ENCODE measurements at regions not wholly inside any gene's neighbourhood (a gene's known extent, or its start where the extent isn't known, plus 50 kb on each side); places are given as distances from the start of the nearest gene placed in this dataset.
"Not testable (repeated sequence)": the region's sequence is repeated elsewhere in the genome, so short reads cannot be mapped to it uniquely, and the experiment has no call there.

- Mint-ChIP-seq H3K4me3 (no peak overlapping the region), H3K4me1 (ENCODE audit: low read depth) (no peaks in the 10 kb centered on the region), H3K27me3 (ENCODE audit: low read depth) (no peaks in the 10 kb centered on the region), H3K27ac (no peak overlapping the region), H3K36me3 (ENCODE audit: insufficient read depth in 2 of 2) (peaks cover 10 to 12% of the 10 kb centered on the region in 2 donors), H3K9me3 (peaks cover 7 to 10% of the 10 kb centered on the region in 2 donors)
- no peak for ATAC-seq (replicated peaks in 1 of 2)
- no peak for DNase-seq
These were observed 85.9 kb downstream of the ASMT start for GRCh38 chrX:1700757-1701156.

GRCh38 chrX:1701396-1701901 lies 86.6 kb downstream of the ASMT start:
- not testable (repeated sequence) for H3K9me3 Mint-ChIP-seq; DNase-seq; H3K4me3 Mint-ChIP-seq; H3K4me1 Mint-ChIP-seq (ENCODE audit: low read depth); ATAC-seq (replicated peaks in 1 of 2); H3K27me3 Mint-ChIP-seq (ENCODE audit: low read depth); H3K27ac Mint-ChIP-seq; H3K36me3 Mint-ChIP-seq (ENCODE audit: insufficient read depth in 2 of 2)

DNA sequence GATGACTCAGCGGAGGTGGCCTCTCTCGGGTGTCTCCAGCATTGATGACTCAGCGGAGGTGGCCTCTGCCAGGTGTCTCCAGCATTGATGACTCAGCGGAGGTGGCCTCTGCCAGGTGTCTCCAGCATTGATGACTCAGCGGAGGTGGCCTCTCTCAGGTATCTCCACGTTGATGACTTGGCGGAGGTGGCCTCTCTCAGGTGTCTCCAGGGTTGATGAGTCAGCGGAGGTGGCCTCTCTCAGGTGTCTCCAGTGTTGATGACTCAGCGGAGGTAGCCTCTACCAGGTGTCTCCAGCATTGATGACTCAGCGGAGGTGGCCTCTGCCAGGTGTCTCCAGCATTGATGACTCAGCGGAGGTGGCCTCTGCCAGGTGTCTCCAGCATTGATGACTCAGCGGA lies 87.3 kb downstream of the ASMT start:
- H3K36me3 Mint-ChIP-seq (ENCODE audit: insufficient read depth in 2 of 2); H3K27me3 Mint-ChIP-seq (ENCODE audit: low read depth); H3K9me3 Mint-ChIP-seq; DNase-seq; H3K4me3 Mint-ChIP-seq; ATAC-seq (replicated peaks in 1 of 2); H3K4me1 Mint-ChIP-seq (ENCODE audit: low read depth); H3K27ac Mint-ChIP-seq: not testable (repeated sequence)

DNA sequence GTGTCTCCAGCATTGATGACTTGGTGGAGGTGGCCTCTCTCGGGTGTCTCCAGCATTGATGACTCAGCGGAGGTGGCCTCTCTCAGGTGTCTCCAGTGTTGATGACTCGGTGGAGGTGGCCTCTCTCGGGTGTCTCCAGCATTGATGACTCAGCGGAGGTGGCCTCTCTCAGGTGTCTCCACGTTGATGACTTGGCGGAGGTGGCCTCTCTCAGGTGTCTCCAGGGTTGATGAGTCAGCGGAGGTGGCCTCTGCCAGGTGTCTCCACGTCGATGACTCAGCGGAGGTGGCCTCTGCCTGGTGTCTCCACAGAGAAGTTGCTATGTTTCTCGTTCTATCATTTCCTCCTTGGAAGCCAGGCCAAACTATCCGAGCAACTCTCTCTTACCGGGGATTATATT lies 87.7 kb downstream of the ASMT start:
- H3K4me1 Mint-ChIP-seq (ENCODE audit: low read depth); DNase-seq; H3K4me3 Mint-ChIP-seq; H3K9me3 Mint-ChIP-seq; H3K36me3 Mint-ChIP-seq (ENCODE audit: insufficient read depth in 2 of 2); ATAC-seq (replicated peaks in 1 of 2); H3K27ac Mint-ChIP-seq; H3K27me3 Mint-ChIP-seq (ENCODE audit: low read depth): not testable (repeated sequence)

DNA sequence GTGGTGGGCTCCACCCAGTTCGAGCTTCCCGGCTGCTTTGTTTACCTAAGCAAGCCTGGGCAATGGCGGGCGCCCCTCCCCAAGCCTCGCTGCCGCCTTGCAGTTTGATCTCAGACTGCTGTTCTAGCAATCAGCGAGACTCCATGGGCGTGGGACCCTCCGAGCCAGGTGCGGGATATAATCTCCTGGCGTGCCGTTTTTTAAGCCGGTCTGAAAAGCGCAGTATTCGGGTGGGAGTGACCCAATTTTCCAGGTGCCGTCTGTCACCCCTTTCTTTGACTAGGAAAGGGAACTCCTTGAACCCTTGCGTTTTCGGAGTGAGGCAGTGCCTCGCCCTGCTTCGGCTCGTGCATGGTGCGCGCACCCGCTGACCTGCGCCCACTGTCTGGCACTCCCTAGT lies 94.4 kb downstream of the ASMT start:
- H3K27me3 Mint-ChIP-seq (ENCODE audit: low read depth); H3K27ac Mint-ChIP-seq; H3K9me3 Mint-ChIP-seq; H3K36me3 Mint-ChIP-seq (ENCODE audit: insufficient read depth in 2 of 2); ATAC-seq (replicated peaks in 1 of 2); H3K4me1 Mint-ChIP-seq (ENCODE audit: low read depth); DNase-seq; H3K4me3 Mint-ChIP-seq: not testable (repeated sequence)

DNA sequence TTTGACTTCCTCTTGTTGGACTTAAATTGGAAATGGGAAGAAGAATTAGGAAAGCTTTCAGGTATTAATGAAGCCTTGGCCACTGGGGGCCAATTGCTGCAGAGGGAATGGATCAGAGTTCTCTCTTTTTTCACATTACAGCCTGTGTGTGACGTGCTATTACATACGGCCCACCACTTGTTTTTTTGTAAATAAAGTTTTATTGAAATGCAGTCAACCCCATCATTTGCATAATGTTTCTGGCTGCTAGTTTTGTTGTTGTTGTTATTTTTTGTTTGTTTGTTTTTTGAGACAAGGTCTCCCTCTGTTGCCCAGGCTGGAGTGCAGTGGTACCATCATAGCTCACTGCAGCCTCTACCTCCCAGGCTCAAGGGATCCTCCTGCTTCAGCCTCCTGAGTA lies 98.4 kb downstream of the ASMT start:
- Mint-ChIP-seq H3K27ac (no peak overlapping the region), H3K4me1 (ENCODE audit: low read depth) (no peaks in the 10 kb centered on the region), H3K4me3 (no peak overlapping the region), H3K27me3 (ENCODE audit: low read depth) (no peaks in the 10 kb centered on the region), H3K36me3 (ENCODE audit: insufficient read depth in 2 of 2) (peaks cover 3% of the 10 kb centered on the region in 2 donors), H3K9me3 (no peaks in the 10 kb centered on the region)
- DNase-seq (no peak), ATAC-seq (replicated peaks in 1 of 2) (no peak)

GRCh38 chrX:1717373-1717772 lies 102.5 kb downstream of the ASMT start:
- Mint-ChIP-seq H3K27me3 (ENCODE audit: low read depth) (no peaks in the 10 kb centered on the region), H3K27ac (no peak overlapping the region), H3K36me3 (ENCODE audit: insufficient read depth in 2 of 2) (peaks cover 0 to 8% of the 10 kb centered on the region in 2 donors), H3K9me3 (peaks cover 0 to 2% of the 10 kb centered on the region in 2 donors), H3K4me3 (no peak overlapping the region), H3K4me1 (ENCODE audit: low read depth) (no peaks in the 10 kb centered on the region)
- ATAC-seq (replicated peaks in 1 of 2) (no peak), DNase-seq (no peak)

DNA sequence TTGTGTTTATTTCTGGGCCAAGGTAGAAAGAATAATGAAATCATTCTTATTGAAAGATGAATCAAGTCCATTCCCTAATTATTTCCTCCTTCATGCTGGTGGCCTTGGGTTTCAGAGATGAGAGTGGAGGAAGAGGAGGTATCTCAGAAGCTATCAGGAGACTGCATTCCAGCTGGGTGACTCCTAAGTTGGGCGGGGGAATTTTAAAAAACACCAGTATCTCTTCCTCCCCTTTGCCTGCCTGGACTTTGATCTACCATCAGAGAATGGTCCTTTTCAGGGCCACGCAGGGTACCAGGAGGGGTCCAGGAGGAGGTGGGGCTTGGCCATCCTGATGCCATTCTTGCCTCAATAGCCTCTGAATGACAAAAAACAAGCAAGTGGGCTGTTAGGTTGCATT lies 104.4 kb downstream of the ASMT start:
- no peak overlapping the region for H3K4me3 Mint-ChIP-seq
- H3K4me1 Mint-ChIP-seq (ENCODE audit: low read depth), result no peaks in the 10 kb centered on the region
- peaks cover 0 to 2% of the 10 kb centered on the region in 2 donors for H3K9me3 Mint-ChIP-seq
- no peak for DNase-seq
- peaks cover 0 to 5% of the 10 kb centered on the region in 2 donors for H3K36me3 Mint-ChIP-seq (ENCODE audit: insufficient read depth in 2 of 2)
- no peaks in the 10 kb centered on the region for H3K27me3 Mint-ChIP-seq (ENCODE audit: low read depth)
- no peak for ATAC-seq (replicated peaks in 1 of 2)
- H3K27ac Mint-ChIP-seq, result no peak overlapping the region

DNA sequence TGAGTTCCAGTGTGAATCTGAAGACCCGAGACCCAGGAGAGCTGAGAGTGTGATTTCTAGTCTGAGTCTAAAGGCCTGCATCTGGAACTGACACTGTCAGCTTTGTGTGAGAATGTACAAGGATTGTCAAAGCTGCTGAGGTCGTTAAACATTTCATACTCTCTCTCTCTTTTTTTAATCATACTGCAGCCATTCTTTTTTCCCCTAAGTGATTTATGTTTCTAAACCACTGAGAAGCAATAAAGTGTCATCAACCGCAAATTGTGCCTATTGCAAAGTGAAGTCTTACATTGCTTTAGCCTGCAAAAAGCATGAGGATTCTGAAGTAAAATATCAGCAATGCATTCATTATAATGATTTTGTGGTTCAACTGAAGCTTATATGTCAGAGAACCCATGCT lies 106.0 kb downstream of the ASMT start:
- no peak overlapping the region for H3K27ac Mint-ChIP-seq
- peaks cover 0 to 5% of the 10 kb centered on the region in 2 donors for H3K36me3 Mint-ChIP-seq (ENCODE audit: insufficient read depth in 2 of 2)
- no peaks in the 10 kb centered on the region for H3K4me1 Mint-ChIP-seq (ENCODE audit: low read depth)
- peaks cover 0 to 2% of the 10 kb centered on the region in 2 donors for H3K9me3 Mint-ChIP-seq
- DNase-seq (no peak), ATAC-seq (replicated peaks in 1 of 2) (no peak)
- no peaks in the 10 kb centered on the region for H3K27me3 Mint-ChIP-seq (ENCODE audit: low read depth)
- no peak overlapping the region for H3K4me3 Mint-ChIP-seq

GRCh38 chrX:1725472-1725871 lies 110.6 kb downstream of the ASMT start:
- Mint-ChIP-seq H3K36me3 (ENCODE audit: insufficient read depth in 2 of 2) (peaks cover 0 to 9% of the 10 kb centered on the region in 2 donors), H3K27ac (no peak overlapping the region), H3K27me3 (ENCODE audit: low read depth) (no peaks in the 10 kb centered on the region), H3K4me3 (no peak overlapping the region), H3K9me3 (peaks cover 0 to 5% of the 10 kb centered on the region in 2 donors), H3K4me1 (ENCODE audit: low read depth) (no peaks in the 10 kb centered on the region)
- no peak for DNase-seq
- no peak for ATAC-seq (replicated peaks in 1 of 2)

GRCh38 chrX:1727531-1728027 lies 112.7 kb downstream of the ASMT start:
- Mint-ChIP-seq H3K27ac (no peak overlapping the region), H3K9me3 (peaks cover 0 to 3% of the 10 kb centered on the region in 2 donors), H3K4me1 (ENCODE audit: low read depth) (no peaks in the 10 kb centered on the region), H3K27me3 (ENCODE audit: low read depth) (no peaks in the 10 kb centered on the region), H3K36me3 (ENCODE audit: insufficient read depth in 2 of 2) (peaks cover 0 to 6% of the 10 kb centered on the region in 2 donors), H3K4me3 (no peak overlapping the region)
- no peak for DNase-seq
- no peak for ATAC-seq (replicated peaks in 1 of 2)

DNA sequence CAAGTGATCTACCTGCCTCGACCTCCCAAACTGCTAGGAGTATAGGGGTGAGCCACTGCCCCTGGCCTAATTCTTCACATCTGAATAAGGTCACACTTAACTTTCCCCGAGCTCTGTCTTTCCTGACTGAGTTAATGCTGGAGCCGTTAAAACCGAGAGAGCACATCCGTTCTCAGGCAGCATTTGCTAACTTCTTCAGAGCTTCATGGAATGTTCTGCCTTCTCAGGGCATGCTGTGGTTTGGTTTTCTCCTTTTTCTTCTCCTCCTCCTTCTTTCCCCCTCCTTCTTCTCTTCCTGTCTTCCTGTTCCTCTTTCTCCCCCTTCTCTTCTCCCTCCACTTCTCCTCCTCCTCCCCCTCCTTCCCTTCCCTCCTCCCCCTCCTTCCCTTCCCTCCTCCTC lies 119.9 kb downstream of the ASMT start:
- Mint-ChIP-seq H3K27me3 (ENCODE audit: low read depth) (no peaks in the 10 kb centered on the region), H3K4me1 (ENCODE audit: low read depth) (no peaks in the 10 kb centered on the region), H3K27ac (no peak overlapping the region), H3K36me3 (ENCODE audit: insufficient read depth in 2 of 2) (peaks cover 1 to 2% of the 10 kb centered on the region in 2 donors), H3K9me3 (peaks cover 0 to 1% of the 10 kb centered on the region in 2 donors), H3K4me3 (no peak overlapping the region)
- DNase-seq, result no peak
- no peak for ATAC-seq (replicated peaks in 1 of 2)

GRCh38 chrX:1741816-1742394 lies 127.0 kb downstream of the ASMT start:
- ATAC-seq (replicated peaks in 1 of 2), result no peak
- Mint-ChIP-seq H3K27ac (no peak overlapping the region), H3K4me3 (no peak overlapping the region), H3K27me3 (ENCODE audit: low read depth) (no peaks in the 10 kb centered on the region), H3K4me1 (ENCODE audit: low read depth) (no peaks in the 10 kb centered on the region), H3K9me3 (peaks cover 9 to 17% of the 10 kb centered on the region in 2 donors), H3K36me3 (ENCODE audit: insufficient read depth in 2 of 2) (peaks cover 28 to 29% of the 10 kb centered on the region in 2 donors)
- no peak for DNase-seq

DNA sequence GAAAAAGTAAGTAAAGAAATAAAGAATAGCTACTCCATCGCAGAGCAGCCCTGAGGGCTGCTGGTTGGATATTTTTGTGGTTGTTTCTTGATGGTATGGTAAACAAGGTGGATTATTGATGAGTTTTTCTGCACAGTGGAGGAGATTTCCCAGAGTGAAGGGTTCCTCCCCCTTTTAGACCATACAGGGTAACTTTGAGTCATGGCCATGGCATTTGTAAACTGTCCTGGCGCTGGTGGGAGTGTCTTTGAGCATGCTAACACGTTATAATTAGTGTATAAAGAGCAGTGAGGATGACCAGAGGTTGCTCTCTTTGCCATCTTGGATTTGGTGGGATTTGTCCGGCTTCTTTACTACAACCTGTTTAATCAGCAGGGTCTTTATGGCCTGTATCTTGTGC lies 128.2 kb downstream of the ASMT start:
- no peak overlapping the region for H3K4me3 Mint-ChIP-seq
- no peak for ATAC-seq (replicated peaks in 1 of 2)
- no peak for DNase-seq
- peaks cover 9 to 17% of the 10 kb centered on the region in 2 donors for H3K9me3 Mint-ChIP-seq
- H3K4me1 Mint-ChIP-seq (ENCODE audit: low read depth), result no peaks in the 10 kb centered on the region
- H3K36me3 Mint-ChIP-seq (ENCODE audit: insufficient read depth in 2 of 2), result peaks cover 27 to 29% of the 10 kb centered on the region in 2 donors
- H3K27ac Mint-ChIP-seq, result no peak overlapping the region
- no peaks in the 10 kb centered on the region for H3K27me3 Mint-ChIP-seq (ENCODE audit: low read depth)
